Mammary epithelial cell (primary cell): ENCODE measurements at regions not wholly inside any gene's neighbourhood (a gene's known extent, or its start where the extent isn't known, plus 50 kb on each side); places are given as distances from the start of the nearest gene placed in this dataset.

Experiments used
- EZH2 ChIP-seq: IDR thresholded peaks from 2 replicates; pipeline ENCODE4 v1.6.1; 2012; ENCODE audit warnings: low read length, inconsistent platforms, borderline replicate concordance
- TF ChIP-seq, protein P1 (sequence below), 2 donors: IDR thresholded peaks in 1 of 2; conservative IDR thresholded peaks in 1 of 2; 2 replicates each; pipeline ENCODE4 v1.5.1; 2011 to 2012; ENCODE audit warnings: inconsistent platforms in 2 of 2, low read length in 2 of 2, mild to moderate bottlenecking in 2 of 2, control low read depth in 1 of 2, low read depth in 1 of 2; ENCODE audit not compliant: insufficient read depth in 1 of 2; ENCODE audit errors: extremely low read depth in 1 of 2

DNA sequence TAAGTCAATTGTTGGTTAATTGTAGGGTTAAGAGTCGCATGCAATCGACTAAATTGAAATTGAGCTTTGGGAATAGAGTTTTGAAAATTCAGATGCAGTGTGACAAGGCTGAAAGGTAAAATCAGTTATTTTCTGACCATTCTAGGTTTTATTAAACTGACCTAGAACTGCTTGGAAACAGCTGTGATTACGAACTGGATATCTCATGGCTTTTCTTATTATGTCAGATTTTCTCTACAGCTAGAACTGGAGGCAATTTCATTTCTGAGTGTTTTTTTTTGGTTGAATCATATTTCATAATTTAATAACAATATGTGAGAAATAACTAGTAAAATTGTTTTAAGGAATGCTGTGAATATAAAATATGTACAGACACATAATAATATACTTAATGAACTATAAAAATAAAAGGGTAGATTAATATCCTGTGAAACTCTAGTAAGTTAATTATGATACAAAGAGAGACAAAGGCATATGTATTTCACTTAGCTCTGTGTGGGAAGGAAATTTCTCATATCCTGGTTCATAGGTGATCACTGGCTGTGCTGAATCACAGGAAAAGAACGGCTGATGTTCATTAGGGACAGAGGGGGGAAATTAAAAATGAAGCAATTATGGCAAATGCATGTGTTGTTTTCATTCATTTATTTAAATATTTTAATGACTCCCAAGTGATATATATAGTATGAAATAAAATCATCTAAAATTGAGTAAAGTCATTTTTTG, 403.2 kb downstream of the ZIC1 start:
- TF ChIP-seq EZH2: no peak
- TF ChIP-seq, protein P1, sequence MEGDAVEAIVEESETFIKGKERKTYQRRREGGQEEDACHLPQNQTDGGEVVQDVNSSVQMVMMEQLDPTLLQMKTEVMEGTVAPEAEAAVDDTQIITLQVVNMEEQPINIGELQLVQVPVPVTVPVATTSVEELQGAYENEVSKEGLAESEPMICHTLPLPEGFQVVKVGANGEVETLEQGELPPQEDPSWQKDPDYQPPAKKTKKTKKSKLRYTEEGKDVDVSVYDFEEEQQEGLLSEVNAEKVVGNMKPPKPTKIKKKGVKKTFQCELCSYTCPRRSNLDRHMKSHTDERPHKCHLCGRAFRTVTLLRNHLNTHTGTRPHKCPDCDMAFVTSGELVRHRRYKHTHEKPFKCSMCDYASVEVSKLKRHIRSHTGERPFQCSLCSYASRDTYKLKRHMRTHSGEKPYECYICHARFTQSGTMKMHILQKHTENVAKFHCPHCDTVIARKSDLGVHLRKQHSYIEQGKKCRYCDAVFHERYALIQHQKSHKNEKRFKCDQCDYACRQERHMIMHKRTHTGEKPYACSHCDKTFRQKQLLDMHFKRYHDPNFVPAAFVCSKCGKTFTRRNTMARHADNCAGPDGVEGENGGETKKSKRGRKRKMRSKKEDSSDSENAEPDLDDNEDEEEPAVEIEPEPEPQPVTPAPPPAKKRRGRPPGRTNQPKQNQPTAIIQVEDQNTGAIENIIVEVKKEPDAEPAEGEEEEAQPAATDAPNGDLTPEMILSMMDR (conservative IDR thresholded peaks at IDR 0.05 in 1 of 2, IDR thresholded peaks at IDR 0.05 in 1 of 2; ENCODE audit: extremely low read depth in 1 of 2, insufficient read depth in 1 of 2, low read depth in 1 of 2, low read length in 2 of 2): no peak
